NB4 (cell line): ENCODE measurements at regions not wholly inside any gene's neighbourhood (a gene's known extent, or its start where the extent isn't known, plus 50 kb on each side); places are given as distances from the start of the nearest gene placed in this dataset.

ENCODE experiments used
- DNase-seq: peaks from one replicate; pipeline ENCODE4 v3.0.0; 2010; ENCODE audit warnings: low read depth
- H3K4me3 ChIP-seq: one replicate; pipeline ENCODE4 v1.5.1; 2011; ENCODE audit warnings: mild to moderate bottlenecking, low read depth, low read length, moderate library complexity
- CTCF ChIP-seq: IDR thresholded peaks from one replicate; pipeline ENCODE4 v1.5.1; 2012; ENCODE audit warnings: low read depth, low read length
- MAX ChIP-seq: IDR thresholded peaks from 2 replicates; pipeline ENCODE4 v1.6.1; 2011; ENCODE audit warnings: low read depth, low read length
- MYC ChIP-seq: IDR thresholded peaks from 2 replicates; pipeline ENCODE4 v1.6.1; 2011; ENCODE audit warnings: low read depth, low read length
- POLR2A ChIP-seq: IDR thresholded peaks from 2 replicates; pipeline ENCODE4 v1.6.1; 2011; ENCODE audit warnings: mild to moderate bottlenecking; ENCODE audit not compliant: insufficient read length; ENCODE audit errors: extremely low read depth

GRCh38 chr18:24811950-24812681 lies 351.7 kb downstream of the HRH4 start:
- H3K4me3 ChIP-seq, result no peak overlapping the region
- TF ChIP-seq POLR2A, result no peak
- no peak for TF ChIP-seq MAX
- no peak for TF ChIP-seq CTCF
- no peak for TF ChIP-seq MYC
- no peak for DNase-seq

- TF ChIP-seq POLR2A (no peak), CTCF (no peak), MYC (no peak), MAX (no peak)
- no peak for DNase-seq
- H3K4me3 ChIP-seq, result no peak overlapping the region
Measured at GRCh38 chr18:24814521-24814920, 354.1 kb downstream of the HRH4 start.

- no peak for TF ChIP-seq POLR2A
- no peak for TF ChIP-seq MAX
- no peak for TF ChIP-seq MYC
- no peak for TF ChIP-seq CTCF
- no peak for DNase-seq
- no peak overlapping the region for H3K4me3 ChIP-seq
Measured at GRCh38 chr18:24817150-24817549, 356.7 kb downstream of the HRH4 start.

- H3K4me3 ChIP-seq, result no peak overlapping the region
- TF ChIP-seq MYC (no peak), POLR2A (no peak), CTCF (no peak), MAX (no peak)
- no peak for DNase-seq
Measured at GRCh38 chr18:24817587-24818371, 357.3 kb downstream of the HRH4 start.

GRCh38 chr18:24818441-24818840 lies 358.0 kb downstream of the HRH4 start:
- no peak overlapping the region for H3K4me3 ChIP-seq
- no peak for DNase-seq
- TF ChIP-seq POLR2A (no peak), MAX (no peak), CTCF (no peak), MYC (no peak)
